WTC11 (cell line): ENCODE measurements at regions not wholly inside any gene's neighbourhood (a gene's known extent, or its start where the extent isn't known, plus 50 kb on each side); places are given as distances from the start of the nearest gene placed in this dataset.

Experiments used
- ATAC-seq: fragments of 200-7000 bp; cut with Tn5 transposase; 2 replicates; pipeline ENCODE4 v1.10.0; 2021; ENCODE audit warnings: mild to moderate bottlenecking, moderate library complexity
- CTCF ChIA-PET: fragments of 300-600 bp; sonication (Branson Sonifier 250); formaldehyde crosslinking; loops from one replicate; lab custom pipeline; 2021; ENCODE audit warnings: antibody characterized with exemption; lab: Charles Lee
- POLR2A ChIA-PET: fragments of 350-600 bp; sonication (Branson Sonifier 250); formaldehyde crosslinking; loops from one replicate; lab custom pipeline; 2021; ENCODE audit warnings: antibody characterized with exemption; lab: Charles Lee
- DNase-seq: peaks from one replicate; pipeline ENCODE4 v3.0.0; 2021; ENCODE audit warnings: low spot score
- H3K27ac Mint-ChIP-seq: 2 replicates; pipeline ENCODE4 v1.8.0; 2021; ENCODE audit warnings: mixed read lengths
- H3K27me3 Mint-ChIP-seq: 2 replicates; pipeline ENCODE4 v1.8.0; 2021; ENCODE audit warnings: low read depth, mild to moderate bottlenecking, moderate library complexity, mixed read lengths
- H3K36me3 Mint-ChIP-seq: 2 replicates; pipeline ENCODE4 v1.8.0; 2021; ENCODE audit warnings: mixed read lengths
- H3K4me1 Mint-ChIP-seq: 2 replicates; pipeline ENCODE4 v1.8.0; 2022; ENCODE audit warnings: mixed read lengths
- H3K4me3 Mint-ChIP-seq: 2 replicates; pipeline ENCODE4 v1.8.0; 2021; ENCODE audit warnings: mild to moderate bottlenecking, moderate library complexity, mixed read lengths
- H3K9me3 Mint-ChIP-seq: 2 replicates; pipeline ENCODE4 v1.8.0; 2021; ENCODE audit warnings: mixed read lengths
- EMX1 ChIP-seq: fragments of 250-450 bp; sonication (Bioruptor Pico); IDR thresholded peaks from 2 replicates; pipeline ENCODE4 v1.8.0; 2021; ENCODE audit warnings: mild to moderate bottlenecking
- IRF2 ChIP-seq: sonication (generic); formaldehyde crosslinking; IDR thresholded peaks from 2 replicates; pipeline ENCODE4 v1.8.0; 2022; ENCODE audit warnings: low read depth, missing genetic modification reagents, borderline replicate concordance
- KAT7 ChIP-seq: sonication (generic); formaldehyde crosslinking; IDR thresholded peaks from 2 replicates; pipeline ENCODE4 v1.8.1; 2023; ENCODE audit warnings: missing genetic modification reagents, mild to moderate bottlenecking, borderline replicate concordance
- NR1H2 ChIP-seq: sonication (generic); formaldehyde crosslinking; IDR thresholded peaks from 2 replicates; pipeline ENCODE4 v1.9.0; 2021; ENCODE audit warnings: mild to moderate bottlenecking, moderate library complexity, missing genetic modification reagents
- SP1 ChIP-seq: sonication (generic); formaldehyde crosslinking; conservative IDR thresholded peaks from 2 replicates; pipeline ENCODE4 v1.8.1; 2022; ENCODE audit warnings: missing genetic modification reagents
- TEAD4 ChIP-seq: sonication (generic); formaldehyde crosslinking; IDR thresholded peaks from 2 replicates; pipeline ENCODE4 v1.8.0; 2022; ENCODE audit warnings: mild to moderate bottlenecking, missing genetic modification reagents
- ZBTB21 ChIP-seq: sonication (generic); formaldehyde crosslinking; IDR thresholded peaks from 2 replicates; pipeline ENCODE4 v1.8.1; 2023; ENCODE audit warnings: mild to moderate bottlenecking, missing genetic modification reagents, borderline replicate concordance
- ZNF423 ChIP-seq: fragments of 250-450 bp; sonication (Bioruptor Pico); IDR thresholded peaks from 2 replicates; pipeline ENCODE4 v2.1.2; 2022; ENCODE audit warnings: mild to moderate bottlenecking, moderate library complexity
- TF ChIP-seq, protein P1 (sequence below): sonication (generic); formaldehyde crosslinking; IDR thresholded peaks from 2 replicates; pipeline ENCODE4 v1.8.1; 2023; ENCODE audit warnings: mild to moderate bottlenecking, missing genetic modification reagents, moderate library complexity
- TF ChIP-seq, protein P2 (sequence below): fragments of 250-450 bp; sonication (Bioruptor Pico); IDR thresholded peaks from 2 replicates; pipeline ENCODE4 v1.9.0; 2021; ENCODE audit warnings: moderate library complexity, mild to moderate bottlenecking, inconsistent platforms, borderline replicate concordance
- TF ChIP-seq, protein P3 (sequence below): sonication (generic); formaldehyde crosslinking; IDR thresholded peaks from 2 replicates; pipeline ENCODE4 v1.8.1; 2022; ENCODE audit warnings: mild to moderate bottlenecking, missing genetic modification reagents, moderate library complexity, borderline replicate concordance
- TF ChIP-seq, protein P4 (sequence below): sonication (generic); formaldehyde crosslinking; IDR thresholded peaks from 2 replicates; pipeline ENCODE4 v1.8.0; 2022; ENCODE audit warnings: mild to moderate bottlenecking, missing genetic modification reagents
- TF ChIP-seq, protein P5 (sequence below): sonication (generic); formaldehyde crosslinking; IDR thresholded peaks from 2 replicates; pipeline ENCODE4 v1.8.1; 2023; ENCODE audit warnings: mild to moderate bottlenecking, missing genetic modification reagents, borderline replicate concordance
- TF ChIP-seq, protein P6 (sequence below): sonication (generic); formaldehyde crosslinking; IDR thresholded peaks from 2 replicates; pipeline ENCODE4 v1.8.1; 2022; ENCODE audit warnings: low read depth, missing genetic modification reagents, borderline replicate concordance
- TF ChIP-seq, protein P7 (sequence below): sonication (generic); formaldehyde crosslinking; IDR thresholded peaks from 2 replicates; pipeline ENCODE4 v1.8.0; 2022; ENCODE audit warnings: missing genetic modification reagents
- TF ChIP-seq, protein P8 (sequence below): sonication (generic); formaldehyde crosslinking; IDR thresholded peaks from 2 replicates; pipeline ENCODE4 v1.8.1; 2022; ENCODE audit warnings: low read depth, mild to moderate bottlenecking, moderate library complexity, missing genetic modification reagents, borderline replicate concordance

DNA sequence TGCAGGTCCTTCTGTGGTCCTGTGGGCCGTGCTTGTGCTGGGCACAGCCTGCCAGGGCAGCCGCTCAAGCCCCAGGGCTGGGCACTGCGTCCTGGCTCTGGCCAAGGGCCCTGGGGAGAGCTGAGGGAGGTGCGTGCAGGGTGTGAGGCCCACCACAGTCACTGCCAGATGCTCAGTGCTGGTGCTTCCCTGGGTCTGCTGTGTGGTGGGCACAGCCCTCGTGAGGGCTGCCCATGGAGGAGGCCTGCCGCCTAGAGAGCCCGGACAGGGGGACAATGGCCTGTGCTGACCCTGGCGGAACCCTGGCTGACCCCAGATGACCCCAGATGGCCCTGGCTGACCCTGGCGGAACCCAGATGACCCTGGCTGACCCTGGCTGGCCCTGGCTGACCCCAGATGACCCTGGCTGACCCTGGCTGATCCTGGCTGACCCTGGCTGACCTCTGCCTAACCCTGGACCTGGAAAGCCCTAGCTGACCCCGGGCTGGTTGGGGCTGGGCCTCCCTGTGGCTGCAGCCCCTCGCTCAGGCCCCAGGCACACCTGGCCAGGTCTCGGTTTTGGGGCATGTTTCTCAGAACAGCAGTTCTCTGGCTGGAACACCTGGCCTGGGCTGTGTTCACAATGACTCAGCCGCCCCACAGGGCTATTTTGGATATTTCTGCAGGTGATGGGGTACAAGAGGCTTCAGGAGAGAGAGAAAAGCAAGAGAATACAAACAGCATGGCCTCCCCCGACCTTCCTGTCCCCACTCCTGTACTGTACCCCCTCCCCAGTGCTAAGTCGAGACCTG, 55.4 kb downstream of the TMEM121 start:
- no peak overlapping the region for H3K27ac Mint-ChIP-seq
- POLR2A ChIA-PET = no interaction called here
- peaks cover 17% of the 10 kb centered on the region for H3K27me3 Mint-ChIP-seq
- no peak for TF ChIP-seq KAT7
- TF ChIP-seq, protein P1, sequence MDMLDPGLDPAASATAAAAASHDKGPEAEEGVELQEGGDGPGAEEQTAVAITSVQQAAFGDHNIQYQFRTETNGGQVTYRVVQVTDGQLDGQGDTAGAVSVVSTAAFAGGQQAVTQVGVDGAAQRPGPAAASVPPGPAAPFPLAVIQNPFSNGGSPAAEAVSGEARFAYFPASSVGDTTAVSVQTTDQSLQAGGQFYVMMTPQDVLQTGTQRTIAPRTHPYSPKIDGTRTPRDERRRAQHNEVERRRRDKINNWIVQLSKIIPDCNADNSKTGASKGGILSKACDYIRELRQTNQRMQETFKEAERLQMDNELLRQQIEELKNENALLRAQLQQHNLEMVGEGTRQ = no peak
- TF ChIP-seq NR1H2 (CRISPR knock-in tag) = no peak
- TF ChIP-seq ZNF423 = no peak
- TF ChIP-seq, protein P2, sequence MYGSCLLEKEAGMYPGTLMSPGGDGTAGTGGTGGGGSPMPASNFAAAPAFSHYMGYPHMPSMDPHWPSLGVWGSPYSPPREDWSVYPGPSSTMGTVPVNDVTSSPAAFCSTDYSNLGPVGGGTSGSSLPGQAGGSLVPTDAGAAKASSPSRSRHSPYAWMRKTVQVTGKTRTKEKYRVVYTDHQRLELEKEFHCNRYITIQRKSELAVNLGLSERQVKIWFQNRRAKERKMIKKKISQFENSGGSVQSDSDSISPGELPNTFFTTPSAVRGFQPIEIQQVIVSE (CRISPR knock-in tag) = no peak
- TF ChIP-seq, protein P3, sequence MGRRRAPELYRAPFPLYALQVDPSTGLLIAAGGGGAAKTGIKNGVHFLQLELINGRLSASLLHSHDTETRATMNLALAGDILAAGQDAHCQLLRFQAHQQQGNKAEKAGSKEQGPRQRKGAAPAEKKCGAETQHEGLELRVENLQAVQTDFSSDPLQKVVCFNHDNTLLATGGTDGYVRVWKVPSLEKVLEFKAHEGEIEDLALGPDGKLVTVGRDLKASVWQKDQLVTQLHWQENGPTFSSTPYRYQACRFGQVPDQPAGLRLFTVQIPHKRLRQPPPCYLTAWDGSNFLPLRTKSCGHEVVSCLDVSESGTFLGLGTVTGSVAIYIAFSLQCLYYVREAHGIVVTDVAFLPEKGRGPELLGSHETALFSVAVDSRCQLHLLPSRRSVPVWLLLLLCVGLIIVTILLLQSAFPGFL = no peak
- TF ChIP-seq SP1 (CRISPR knock-in tag) = no peak
- TF ChIP-seq, protein P4, sequence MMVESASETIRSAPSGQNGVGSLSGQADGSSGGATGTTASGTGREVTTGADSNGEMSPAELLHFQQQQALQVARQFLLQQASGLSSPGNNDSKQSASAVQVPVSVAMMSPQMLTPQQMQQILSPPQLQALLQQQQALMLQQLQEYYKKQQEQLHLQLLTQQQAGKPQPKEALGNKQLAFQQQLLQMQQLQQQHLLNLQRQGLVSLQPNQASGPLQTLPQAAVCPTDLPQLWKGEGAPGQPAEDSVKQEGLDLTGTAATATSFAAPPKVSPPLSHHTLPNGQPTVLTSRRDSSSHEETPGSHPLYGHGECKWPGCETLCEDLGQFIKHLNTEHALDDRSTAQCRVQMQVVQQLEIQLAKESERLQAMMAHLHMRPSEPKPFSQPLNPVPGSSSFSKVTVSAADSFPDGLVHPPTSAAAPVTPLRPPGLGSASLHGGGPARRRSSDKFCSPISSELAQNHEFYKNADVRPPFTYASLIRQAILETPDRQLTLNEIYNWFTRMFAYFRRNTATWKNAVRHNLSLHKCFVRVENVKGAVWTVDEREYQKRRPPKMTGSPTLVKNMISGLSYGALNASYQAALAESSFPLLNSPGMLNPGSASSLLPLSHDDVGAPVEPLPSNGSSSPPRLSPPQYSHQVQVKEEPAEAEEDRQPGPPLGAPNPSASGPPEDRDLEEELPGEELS (CRISPR knock-in tag) = no peak
- no peak for TF ChIP-seq TEAD4 (CRISPR knock-in tag)
- no peak for TF ChIP-seq IRF2 (CRISPR knock-in tag)
- TF ChIP-seq, protein P5, sequence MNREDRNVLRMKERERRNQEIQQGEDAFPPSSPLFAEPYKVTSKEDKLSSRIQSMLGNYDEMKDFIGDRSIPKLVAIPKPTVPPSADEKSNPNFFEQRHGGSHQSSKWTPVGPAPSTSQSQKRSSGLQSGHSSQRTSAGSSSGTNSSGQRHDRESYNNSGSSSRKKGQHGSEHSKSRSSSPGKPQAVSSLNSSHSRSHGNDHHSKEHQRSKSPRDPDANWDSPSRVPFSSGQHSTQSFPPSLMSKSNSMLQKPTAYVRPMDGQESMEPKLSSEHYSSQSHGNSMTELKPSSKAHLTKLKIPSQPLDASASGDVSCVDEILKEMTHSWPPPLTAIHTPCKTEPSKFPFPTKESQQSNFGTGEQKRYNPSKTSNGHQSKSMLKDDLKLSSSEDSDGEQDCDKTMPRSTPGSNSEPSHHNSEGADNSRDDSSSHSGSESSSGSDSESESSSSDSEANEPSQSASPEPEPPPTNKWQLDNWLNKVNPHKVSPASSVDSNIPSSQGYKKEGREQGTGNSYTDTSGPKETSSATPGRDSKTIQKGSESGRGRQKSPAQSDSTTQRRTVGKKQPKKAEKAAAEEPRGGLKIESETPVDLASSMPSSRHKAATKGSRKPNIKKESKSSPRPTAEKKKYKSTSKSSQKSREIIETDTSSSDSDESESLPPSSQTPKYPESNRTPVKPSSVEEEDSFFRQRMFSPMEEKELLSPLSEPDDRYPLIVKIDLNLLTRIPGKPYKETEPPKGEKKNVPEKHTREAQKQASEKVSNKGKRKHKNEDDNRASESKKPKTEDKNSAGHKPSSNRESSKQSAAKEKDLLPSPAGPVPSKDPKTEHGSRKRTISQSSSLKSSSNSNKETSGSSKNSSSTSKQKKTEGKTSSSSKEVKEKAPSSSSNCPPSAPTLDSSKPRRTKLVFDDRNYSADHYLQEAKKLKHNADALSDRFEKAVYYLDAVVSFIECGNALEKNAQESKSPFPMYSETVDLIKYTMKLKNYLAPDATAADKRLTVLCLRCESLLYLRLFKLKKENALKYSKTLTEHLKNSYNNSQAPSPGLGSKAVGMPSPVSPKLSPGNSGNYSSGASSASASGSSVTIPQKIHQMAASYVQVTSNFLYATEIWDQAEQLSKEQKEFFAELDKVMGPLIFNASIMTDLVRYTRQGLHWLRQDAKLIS (CRISPR knock-in tag) = no peak
- TF ChIP-seq, protein P6, sequence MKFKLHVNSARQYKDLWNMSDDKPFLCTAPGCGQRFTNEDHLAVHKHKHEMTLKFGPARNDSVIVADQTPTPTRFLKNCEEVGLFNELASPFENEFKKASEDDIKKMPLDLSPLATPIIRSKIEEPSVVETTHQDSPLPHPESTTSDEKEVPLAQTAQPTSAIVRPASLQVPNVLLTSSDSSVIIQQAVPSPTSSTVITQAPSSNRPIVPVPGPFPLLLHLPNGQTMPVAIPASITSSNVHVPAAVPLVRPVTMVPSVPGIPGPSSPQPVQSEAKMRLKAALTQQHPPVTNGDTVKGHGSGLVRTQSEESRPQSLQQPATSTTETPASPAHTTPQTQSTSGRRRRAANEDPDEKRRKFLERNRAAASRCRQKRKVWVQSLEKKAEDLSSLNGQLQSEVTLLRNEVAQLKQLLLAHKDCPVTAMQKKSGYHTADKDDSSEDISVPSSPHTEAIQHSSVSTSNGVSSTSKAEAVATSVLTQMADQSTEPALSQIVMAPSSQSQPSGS (CRISPR knock-in tag) = no peak
- TF ChIP-seq, protein P7, sequence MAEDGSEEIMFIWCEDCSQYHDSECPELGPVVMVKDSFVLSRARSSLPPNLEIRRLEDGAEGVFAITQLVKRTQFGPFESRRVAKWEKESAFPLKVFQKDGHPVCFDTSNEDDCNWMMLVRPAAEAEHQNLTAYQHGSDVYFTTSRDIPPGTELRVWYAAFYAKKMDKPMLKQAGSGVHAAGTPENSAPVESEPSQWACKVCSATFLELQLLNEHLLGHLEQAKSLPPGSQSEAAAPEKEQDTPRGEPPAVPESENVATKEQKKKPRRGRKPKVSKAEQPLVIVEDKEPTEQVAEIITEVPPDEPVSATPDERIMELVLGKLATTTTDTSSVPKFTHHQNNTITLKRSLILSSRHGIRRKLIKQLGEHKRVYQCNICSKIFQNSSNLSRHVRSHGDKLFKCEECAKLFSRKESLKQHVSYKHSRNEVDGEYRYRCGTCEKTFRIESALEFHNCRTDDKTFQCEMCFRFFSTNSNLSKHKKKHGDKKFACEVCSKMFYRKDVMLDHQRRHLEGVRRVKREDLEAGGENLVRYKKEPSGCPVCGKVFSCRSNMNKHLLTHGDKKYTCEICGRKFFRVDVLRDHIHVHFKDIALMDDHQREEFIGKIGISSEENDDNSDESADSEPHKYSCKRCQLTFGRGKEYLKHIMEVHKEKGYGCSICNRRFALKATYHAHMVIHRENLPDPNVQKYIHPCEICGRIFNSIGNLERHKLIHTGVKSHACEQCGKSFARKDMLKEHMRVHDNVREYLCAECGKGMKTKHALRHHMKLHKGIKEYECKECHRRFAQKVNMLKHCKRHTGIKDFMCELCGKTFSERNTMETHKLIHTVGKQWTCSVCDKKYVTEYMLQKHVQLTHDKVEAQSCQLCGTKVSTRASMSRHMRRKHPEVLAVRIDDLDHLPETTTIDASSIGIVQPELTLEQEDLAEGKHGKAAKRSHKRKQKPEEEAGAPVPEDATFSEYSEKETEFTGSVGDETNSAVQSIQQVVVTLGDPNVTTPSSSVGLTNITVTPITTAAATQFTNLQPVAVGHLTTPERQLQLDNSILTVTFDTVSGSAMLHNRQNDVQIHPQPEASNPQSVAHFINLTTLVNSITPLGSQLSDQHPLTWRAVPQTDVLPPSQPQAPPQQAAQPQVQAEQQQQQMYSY (CRISPR knock-in tag) = no peak
- TF ChIP-seq ZBTB21 = no peak
- TF ChIP-seq, protein P8, sequence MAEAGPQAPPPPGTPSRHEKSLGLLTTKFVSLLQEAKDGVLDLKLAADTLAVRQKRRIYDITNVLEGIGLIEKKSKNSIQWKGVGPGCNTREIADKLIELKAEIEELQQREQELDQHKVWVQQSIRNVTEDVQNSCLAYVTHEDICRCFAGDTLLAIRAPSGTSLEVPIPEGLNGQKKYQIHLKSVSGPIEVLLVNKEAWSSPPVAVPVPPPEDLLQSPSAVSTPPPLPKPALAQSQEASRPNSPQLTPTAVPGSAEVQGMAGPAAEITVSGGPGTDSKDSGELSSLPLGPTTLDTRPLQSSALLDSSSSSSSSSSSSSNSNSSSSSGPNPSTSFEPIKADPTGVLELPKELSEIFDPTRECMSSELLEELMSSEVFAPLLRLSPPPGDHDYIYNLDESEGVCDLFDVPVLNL = no peak
- no peak for TF ChIP-seq EMX1
- H3K36me3 Mint-ChIP-seq = peaks cover 42% of the 10 kb centered on the region
- CTCF ChIA-PET = no interaction called here
- no peak for DNase-seq
- H3K9me3 Mint-ChIP-seq = peaks cover 48% of the 10 kb centered on the region
- H3K4me3 Mint-ChIP-seq = no peak overlapping the region
- ATAC-seq = no peak
- no peaks in the 10 kb centered on the region for H3K4me1 Mint-ChIP-seq
